Posterior vena cava (tissue), 2 donors: ENCODE measurements at regions not wholly inside any gene's neighbourhood (a gene's known extent, or its start where the extent isn't known, plus 50 kb on each side); places are given as distances from the start of the nearest gene placed in this dataset.

Experiments used
- DNase-seq: peaks from one replicate; pipeline ENCODE4 v3.0.0-alpha.2; 2020; ENCODE audit warnings: low spot score
- intact Hi-C, 2 donors: fragments of 100-400 bp; cut with DNase I; formaldehyde crosslinking; loops; one replicate each; pipeline versions ENCODE4 v1.14.1 to v1.14.2; 2022 to 2023
- donor health status: DM: yes; HTN: yes; CAD: no.
- donor health status: DM: yes; HTN: yes; CAD: no.

- DNase-seq: no peak
Measured at GRCh38 chr3:127390365-127391025, 102.6 kb upstream of the PRR20G start.

GRCh38 chr3:127389913-127390312, 102.1 kb upstream of the PRR20G start:
- intact Hi-C loops: no loop called here
- DNase-seq: no peak

More at GRCh38 chr3:127390365-127391025, 102.6 kb upstream of the PRR20G start:
- intact Hi-C loops: no loop called here

- intact Hi-C loops: no loop called here
- no peak for DNase-seq
Measured at GRCh38 chr3:127389420-127389819, 101.6 kb upstream of the PRR20G start.

GRCh38 chr3:127388427-127388826, 100.6 kb upstream of the PRR20G start:
- intact Hi-C loops: no loop called here
- DNase-seq: no peak

- intact Hi-C loops: no loop called here
- peak; percentile 67 for DNase-seq
Measured at GRCh38 chr3:127387556-127388153, 99.8 kb upstream of the PRR20G start.

- intact Hi-C loops: no loop called here
- DNase-seq: no peak
Measured at GRCh38 chr3:127387119-127387518, 99.3 kb upstream of the PRR20G start.

- intact Hi-C loops: no loop called here
Measured at GRCh38 chr3:127386490-127386889, 98.6 kb upstream of the PRR20G start.

GRCh38 chr3:127385540-127385870, 97.7 kb upstream of the PRR20G start:
- intact Hi-C loops: no loop called here
- DNase-seq: peak; percentile 67

More at GRCh38 chr3:127386490-127386889, 98.6 kb upstream of the PRR20G start:
- no peak for DNase-seq

GRCh38 chr3:127384717-127385539, 97.1 kb upstream of the PRR20G start:
- peak; percentile 61 for DNase-seq
- intact Hi-C loops: no loop called here

GRCh38 chr3:127383656-127384179, 95.9 kb upstream of the PRR20G start:
- DNase-seq: no peak
- intact Hi-C loops: no loop called here

- intact Hi-C loops: no loop called here
- DNase-seq: no peak
Measured at GRCh38 chr3:127377801-127378655, 90.2 kb upstream of the PRR20G start.

GRCh38 chr3:127375151-127375930, 87.5 kb upstream of the PRR20G start:
- DNase-seq: peak; percentile 74
- intact Hi-C loops: no loop called here

GRCh38 chr3:127374086-127375010, 86.5 kb upstream of the PRR20G start:
- DNase-seq: peak; percentile 73
- intact Hi-C loops: no loop called here

- intact Hi-C loops: no loop called here
- DNase-seq: peak; percentile 47
Measured at GRCh38 chr3:127373441-127374085, 85.7 kb upstream of the PRR20G start.

GRCh38 chr3:127371846-127372245, 84.0 kb upstream of the PRR20G start:
- intact Hi-C loops: no loop called here
- no peak for DNase-seq

GRCh38 chr3:127371334-127371733, 83.5 kb upstream of the PRR20G start:
- DNase-seq: no peak
- intact Hi-C loops: no loop called here

- DNase-seq: no peak
- intact Hi-C loops: no loop called here
Measured at GRCh38 chr3:127370906-127371305, 83.1 kb upstream of the PRR20G start.
